ENCODE measurements at regions not wholly inside any gene's neighbourhood (a gene's known extent, or its start where the extent isn't known, plus 50 kb on each side); places are given as distances from the start of the nearest gene placed in this dataset.

DNA sequence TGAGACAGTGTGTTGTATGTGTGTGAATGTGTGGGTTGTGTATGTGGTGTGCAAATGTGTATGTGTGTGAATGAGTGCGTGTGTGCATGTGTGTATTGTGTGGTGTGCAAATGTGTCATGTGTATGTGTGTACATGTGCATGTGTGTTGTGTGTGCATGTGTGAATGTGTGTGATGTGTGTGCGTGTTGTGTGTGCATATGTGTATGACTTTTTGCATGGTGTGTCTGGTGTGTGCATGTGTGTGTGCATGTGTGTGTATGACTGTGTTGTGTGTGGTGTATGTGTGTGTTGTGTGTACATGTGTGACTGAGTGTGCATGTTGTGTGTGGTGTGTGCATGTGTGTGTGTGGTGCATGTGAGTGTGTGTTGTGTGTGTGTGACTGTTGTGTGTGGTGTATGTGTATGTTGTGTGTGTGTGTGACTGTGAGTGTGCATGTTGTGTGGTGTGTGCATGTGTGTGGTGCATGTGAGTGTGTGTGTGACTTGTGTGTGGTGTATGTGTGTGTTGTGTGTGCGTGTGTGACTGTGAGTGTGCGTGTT is 268.3 kb downstream of the DCDC2C start (continued):
- TF ChIP-seq IRX3 (CRISPR knock-in tag; IDR thresholded peaks at IDR 0.05; ENCODE audit: borderline replicate concordance, low read depth) (no peak), RFXAP (CRISPR knock-in tag; IDR thresholded peaks at IDR 0.05; ENCODE audit: borderline replicate concordance) (no peak), FIP1L1 (IDR thresholded peaks at IDR 0.05; ENCODE audit: borderline replicate concordance, insufficient read depth, low read depth, low read length) (no peak), HNRNPL (IDR thresholded peaks at IDR 0.05; ENCODE audit: low read depth, low read length) (no peak), ISL2 (CRISPR knock-in tag; IDR thresholded peaks at IDR 0.05) (no peak), ZNF646 (CRISPR knock-in tag; IDR thresholded peaks at IDR 0.05) (peak; percentile 91), ZNF326 (CRISPR knock-in tag; IDR thresholded peaks at IDR 0.05; ENCODE audit: borderline replicate concordance) (no peak), ZNF367 (CRISPR knock-in tag; IDR thresholded peaks at IDR 0.05; ENCODE audit: borderline replicate concordance) (no peak), ZNF644 (CRISPR knock-in tag; IDR thresholded peaks at IDR 0.05; ENCODE audit: low read depth) (no peak), ZBTB8A (CRISPR knock-in tag; IDR thresholded peaks at IDR 0.05; ENCODE audit: borderline replicate concordance, low read depth) (no peak), NRL (CRISPR knock-in tag; IDR thresholded peaks at IDR 0.05; ENCODE audit: borderline replicate concordance) (no peak), SAFB2 (CRISPR knock-in tag; IDR thresholded peaks at IDR 0.05; ENCODE audit: borderline replicate concordance, low read depth) (no peak), ZNF329 (CRISPR knock-in tag; IDR thresholded peaks at IDR 0.05; ENCODE audit: low read depth) (no peak), ZNF552 (CRISPR knock-in tag; IDR thresholded peaks at IDR 0.05; ENCODE audit: borderline replicate concordance) (no peak)
- TF ChIP-seq, protein P1, sequence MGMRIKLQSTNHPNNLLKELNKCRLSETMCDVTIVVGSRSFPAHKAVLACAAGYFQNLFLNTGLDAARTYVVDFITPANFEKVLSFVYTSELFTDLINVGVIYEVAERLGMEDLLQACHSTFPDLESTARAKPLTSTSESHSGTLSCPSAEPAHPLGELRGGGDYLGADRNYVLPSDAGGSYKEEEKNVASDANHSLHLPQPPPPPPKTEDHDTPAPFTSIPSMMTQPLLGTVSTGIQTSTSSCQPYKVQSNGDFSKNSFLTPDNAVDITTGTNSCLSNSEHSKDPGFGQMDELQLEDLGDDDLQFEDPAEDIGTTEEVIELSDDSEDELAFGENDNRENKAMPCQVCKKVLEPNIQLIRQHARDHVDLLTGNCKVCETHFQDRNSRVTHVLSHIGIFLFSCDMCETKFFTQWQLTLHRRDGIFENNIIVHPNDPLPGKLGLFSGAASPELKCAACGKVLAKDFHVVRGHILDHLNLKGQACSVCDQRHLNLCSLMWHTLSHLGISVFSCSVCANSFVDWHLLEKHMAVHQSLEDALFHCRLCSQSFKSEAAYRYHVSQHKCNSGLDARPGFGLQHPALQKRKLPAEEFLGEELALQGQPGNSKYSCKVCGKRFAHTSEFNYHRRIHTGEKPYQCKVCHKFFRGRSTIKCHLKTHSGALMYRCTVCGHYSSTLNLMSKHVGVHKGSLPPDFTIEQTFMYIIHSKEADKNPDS (CRISPR knock-in tag; IDR thresholded peaks at IDR 0.05): no peak
- TF ChIP-seq, protein P2, sequence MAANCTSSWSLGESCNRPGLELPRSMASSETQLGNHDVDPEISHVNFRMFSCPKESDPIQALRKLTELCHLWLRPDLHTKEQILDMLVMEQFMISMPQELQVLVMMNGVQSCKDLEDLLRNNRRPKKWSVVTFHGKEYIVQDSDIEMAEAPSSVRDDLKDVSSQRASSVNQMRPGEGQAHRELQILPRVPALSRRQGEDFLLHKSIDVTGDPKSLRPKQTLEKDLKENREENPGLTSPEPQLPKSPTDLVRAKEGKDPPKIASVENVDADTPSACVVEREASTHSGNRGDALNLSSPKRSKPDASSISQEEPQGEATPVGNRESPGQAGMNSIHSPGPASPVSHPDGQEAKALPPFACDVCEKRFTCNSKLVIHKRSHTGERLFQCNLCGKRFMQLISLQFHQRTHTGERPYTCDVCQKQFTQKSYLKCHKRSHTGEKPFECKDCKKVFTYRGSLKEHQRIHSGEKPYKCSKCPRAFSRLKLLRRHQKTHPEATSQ (CRISPR knock-in tag; IDR thresholded peaks at IDR 0.05; ENCODE audit: borderline replicate concordance): no peak
- TF ChIP-seq, protein P3, sequence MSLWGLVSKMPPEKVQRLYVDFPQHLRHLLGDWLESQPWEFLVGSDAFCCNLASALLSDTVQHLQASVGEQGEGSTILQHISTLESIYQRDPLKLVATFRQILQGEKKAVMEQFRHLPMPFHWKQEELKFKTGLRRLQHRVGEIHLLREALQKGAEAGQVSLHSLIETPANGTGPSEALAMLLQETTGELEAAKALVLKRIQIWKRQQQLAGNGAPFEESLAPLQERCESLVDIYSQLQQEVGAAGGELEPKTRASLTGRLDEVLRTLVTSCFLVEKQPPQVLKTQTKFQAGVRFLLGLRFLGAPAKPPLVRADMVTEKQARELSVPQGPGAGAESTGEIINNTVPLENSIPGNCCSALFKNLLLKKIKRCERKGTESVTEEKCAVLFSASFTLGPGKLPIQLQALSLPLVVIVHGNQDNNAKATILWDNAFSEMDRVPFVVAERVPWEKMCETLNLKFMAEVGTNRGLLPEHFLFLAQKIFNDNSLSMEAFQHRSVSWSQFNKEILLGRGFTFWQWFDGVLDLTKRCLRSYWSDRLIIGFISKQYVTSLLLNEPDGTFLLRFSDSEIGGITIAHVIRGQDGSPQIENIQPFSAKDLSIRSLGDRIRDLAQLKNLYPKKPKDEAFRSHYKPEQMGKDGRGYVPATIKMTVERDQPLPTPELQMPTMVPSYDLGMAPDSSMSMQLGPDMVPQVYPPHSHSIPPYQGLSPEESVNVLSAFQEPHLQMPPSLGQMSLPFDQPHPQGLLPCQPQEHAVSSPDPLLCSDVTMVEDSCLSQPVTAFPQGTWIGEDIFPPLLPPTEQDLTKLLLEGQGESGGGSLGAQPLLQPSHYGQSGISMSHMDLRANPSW (CRISPR knock-in tag; IDR thresholded peaks at IDR 0.05; ENCODE audit: borderline replicate concordance): no peak
